ENCODE measurements at regions not wholly inside any gene's neighbourhood (a gene's known extent, or its start where the extent isn't known, plus 50 kb on each side); places are given as distances from the start of the nearest gene placed in this dataset.
"Not testable (repeated sequence)": the region's sequence is repeated elsewhere in the genome, so short reads cannot be mapped to it uniquely, and the experiment has no call there.

GRCh38 chr20:60096166-60096565 lies 137.9 kb downstream of the CDH26 start:
- DNase-seq (ENCODE audit: low read depth, low spot score), result no peak

- no peak for DNase-seq (ENCODE audit: low read depth, low spot score)
Observed at GRCh38 chr20:60097285-60097684, 139.1 kb downstream of the CDH26 start.

- no peak for DNase-seq (ENCODE audit: low read depth, low spot score)
Observed at GRCh38 chr20:60100780-60101179, 142.6 kb downstream of the CDH26 start.

GRCh38 chr20:60101201-60101890 lies 143.1 kb downstream of the CDH26 start:
- no peak for DNase-seq (ENCODE audit: low read depth, low spot score)

GRCh38 chr20:60101891-60102281 lies 143.7 kb downstream of the CDH26 start:
- no peak for DNase-seq (ENCODE audit: low read depth, low spot score)

- no peak for DNase-seq (ENCODE audit: low read depth, low spot score)
Observed at GRCh38 chr20:60102665-60103210, 144.5 kb downstream of the CDH26 start.

- no peak for DNase-seq (ENCODE audit: low read depth, low spot score)
Observed at GRCh38 chr20:60104993-60105803, 147.0 kb downstream of the CDH26 start.

GRCh38 chr20:60106186-60106585 lies 148.0 kb downstream of the CDH26 start:
- not testable (repeated sequence) for DNase-seq (ENCODE audit: low read depth, low spot score)

- no peak for DNase-seq (ENCODE audit: low read depth, low spot score)
Observed at GRCh38 chr20:60107621-60108390, 149.6 kb downstream of the CDH26 start.

GRCh38 chr20:60108397-60108796 lies 150.2 kb downstream of the CDH26 start:
- no peak for DNase-seq (ENCODE audit: low read depth, low spot score)

GRCh38 chr20:60113024-60113724 lies 155.0 kb downstream of the CDH26 start:
- DNase-seq (ENCODE audit: low read depth, low spot score), result no peak

- no peak for DNase-seq (ENCODE audit: low read depth, low spot score)
Observed at GRCh38 chr20:60113771-60114170, 155.5 kb downstream of the CDH26 start.

GRCh38 chr20:60115451-60115850 lies 157.2 kb downstream of the CDH26 start:
- no peak for DNase-seq (ENCODE audit: low read depth, low spot score)

- DNase-seq (ENCODE audit: low read depth, low spot score), result no peak
Observed at GRCh38 chr20:60116128-60116909, 158.1 kb downstream of the CDH26 start.

- DNase-seq (ENCODE audit: low read depth, low spot score), result no peak
Observed at GRCh38 chr20:60117065-60117464, 158.8 kb downstream of the CDH26 start.

- no peak for DNase-seq (ENCODE audit: low read depth, low spot score)
Observed at GRCh38 chr20:60121903-60122302, 163.7 kb downstream of the CDH26 start.

- DNase-seq (ENCODE audit: low read depth, low spot score), result no peak
Observed at GRCh38 chr20:60122671-60123070, 164.4 kb downstream of the CDH26 start.

GRCh38 chr20:60123096-60123495 lies 164.9 kb downstream of the CDH26 start:
- no peak for DNase-seq (ENCODE audit: low read depth, low spot score)

GRCh38 chr20:60123652-60124051 lies 165.4 kb downstream of the CDH26 start:
- no peak for DNase-seq (ENCODE audit: low read depth, low spot score)

- DNase-seq (ENCODE audit: low read depth, low spot score), result no peak
Observed at GRCh38 chr20:60124776-60125381, 166.7 kb downstream of the CDH26 start.
